GM19351 (cell line): ENCODE measurements at regions not wholly inside any gene's neighbourhood (a gene's known extent, or its start where the extent isn't known, plus 50 kb on each side); places are given as distances from the start of the nearest gene placed in this dataset.
"Not testable (repeated sequence)": the region's sequence is repeated elsewhere in the genome, so short reads cannot be mapped to it uniquely, and the experiment has no call there.

ENCODE experiments used
- ATAC-seq: cut with Tn5 transposase; IDR thresholded peaks from one replicate; pipeline ENCODE4 v1.9.1; 2021; ENCODE audit warnings: mild to moderate bottlenecking, moderate library complexity; ENCODE audit not compliant: unreplicated experiment

- no peak for ATAC-seq
Measured at GRCh38 chr4:140219567-140219966, 65.6 kb upstream of the MAML3 start.

GRCh38 chr4:140219070-140219469 is 65.1 kb upstream of the MAML3 start:
- ATAC-seq: not testable (repeated sequence)

- no peak for ATAC-seq
Measured at GRCh38 chr4:140213749-140214148, 59.8 kb upstream of the MAML3 start.

- no peak for ATAC-seq
Measured at GRCh38 chr4:140213116-140213515, 59.1 kb upstream of the MAML3 start.

- ATAC-seq: no peak
Measured at GRCh38 chr4:140212646-140213045, 58.7 kb upstream of the MAML3 start.

- no peak for ATAC-seq
Measured at GRCh38 chr4:140212194-140212593, 58.2 kb upstream of the MAML3 start.

- no peak for ATAC-seq
Measured at GRCh38 chr4:140211693-140212092, 57.7 kb upstream of the MAML3 start.

GRCh38 chr4:140211161-140211560 is 57.2 kb upstream of the MAML3 start:
- ATAC-seq: no peak

- ATAC-seq: no peak
Measured at GRCh38 chr4:140208921-140209320, 54.9 kb upstream of the MAML3 start.
